Heart left ventricle (tissue), 16 donors: ENCODE measurements at regions not wholly inside any gene's neighbourhood (a gene's known extent, or its start where the extent isn't known, plus 50 kb on each side); places are given as distances from the start of the nearest gene placed in this dataset.
A peak's percentile ranks its signal among the peaks of the same experiment; 100 is the strongest.

Experiments
- ATAC-seq, 4 donors: fragments of 200-7000 bp; cut with Tn5 transposase; one replicate each; pipeline ENCODE4 v1.9.1; 2020 to 2022; ENCODE audit warnings: moderate library complexity in 4 of 4, mild to moderate bottlenecking in 3 of 4, moderate number of reproducible peaks in 1 of 4
- DNase-seq, 5 donors: peaks; one replicate each; pipeline ENCODE4 v3.0.0-alpha.2; 2020
- H3K27ac ChIP-seq, 12 donors: fragments of 200-600 bp; sonication (generic) in 4 of 12; one replicate each; pipeline versions ENCODE4 v1.5.0 to v1.8.0; 2016 to 2022; ENCODE audit warnings: mild to moderate bottlenecking in 2 of 12
- H3K27me3 ChIP-seq, 9 donors: fragments of 200-600 bp; sonication (generic) in 2 of 9; one replicate each; pipeline versions ENCODE4 v1.5.1 to v1.8.0; 2016 to 2022; ENCODE audit warnings: mild to moderate bottlenecking in 3 of 9
- H3K36me3 ChIP-seq, 9 donors: fragments of 200-600 bp; sonication (generic) in 2 of 9; one replicate each; pipeline versions ENCODE4 v1.5.0 to v1.8.0; 2018 to 2022; ENCODE audit warnings: mild to moderate bottlenecking in 2 of 9
- H3K4me1 ChIP-seq, 12 donors: fragments of 200-600 bp; sonication (generic) in 4 of 12; one replicate each; pipeline versions ENCODE4 v1.5.0 to v1.8.0; 2016 to 2022; ENCODE audit warnings: mild to moderate bottlenecking in 3 of 12
- H3K4me3 ChIP-seq, 12 donors: fragments of 200-600 bp; sonication (generic) in 4 of 12; one replicate each; pipeline versions ENCODE4 v1.5.0 to v1.8.0; 2017 to 2022; ENCODE audit warnings: mild to moderate bottlenecking in 9 of 12, moderate library complexity in 4 of 12
- H3K9me3 ChIP-seq, 12 donors: fragments of 200-600 bp; sonication (generic) in 4 of 12; one replicate each; pipeline versions ENCODE4 v1.5.0 to v1.8.0; 2016 to 2022; ENCODE audit warnings: mild to moderate bottlenecking in 1 of 12
- CTCF ChIP-seq, 12 donors: fragments of 200-600 bp; sonication (generic) in 4 of 12; IDR thresholded peaks; one replicate each; pipeline versions ENCODE4 v1.5.0 to v1.8.0; 2018 to 2022; ENCODE audit warnings: antibody characterized with exemption in 12 of 12, mild to moderate bottlenecking in 5 of 12
- POLR2A ChIP-seq, 2 donors: fragments of 450-650 bp; IDR thresholded peaks; one replicate each; pipeline ENCODE4 v1.6.1; 2017; ENCODE audit warnings: antibody characterized with exemption in 2 of 2, mild to moderate bottlenecking in 2 of 2, moderate library complexity in 2 of 2
- WGBS, 4 donors: extraction: QIAGEN DNeasy Blood & Tissue Kit in 2 of 4; methylation state at CpG; one replicate each; pipeline versions ENCODE4 v1.1.5 to v1.1.7; 2013 to 2018; 5-methylcytosine and 5-hydroxymethylcytosine counted together
- intact Hi-C, 10 donors: fragments of 100-400 bp; cut with DNase I; formaldehyde crosslinking; loops; one replicate each; pipeline versions ENCODE4 v1.11.1 to v1.14.2; 2022
- donor health status: ischemic (EF 13 %, LVEDD 7.1; RV severe dilation, severe dysfunction).
- donor health status: healthy with polysubstance abuse.
- donor health status: DM: no; HTN: yes; CAD: no.
- donor health status: DM: no; HTN: no; CAD: no.
- donor health status: ischemic (EF 25% LVEDD 6.9; RV normal size, moderate dysfunction).
- donor health status: ischemic (EF 25% LVEDD 5.7; RV mildly dilated, moderate dysfunction).
- donor health status: healthy.
- donor health status: DM: yes; HTN: yes; CAD: no.
- donor health status: ischemic (EF 35%, LVEDD 5.7; RV mildly dilated, moderate dysfunction).
- donor health status: nonischemic (EF 11% LVEDD 7.7; RV severe dilation, severe dysfunction).
- donor health status: DM: yes; HTN: yes; CAD: no.
- donor health status: PGD.
- donor health status: ischemic (EF 29% LVEDD 5.4; RV normal size, mild dysfunction).
- donor health status: nonischemic (EF 23%, LVEDD 6.1; RV moderate dilation, normal function).

- no peak overlapping the region for H3K4me3 ChIP-seq
- ATAC-seq: peak; percentile 89 to 96 (median 96)
- intact Hi-C loops: no loop called here
- DNase-seq: peak in 4 of 5 donors; percentile 26 to 71 (median 58)
- H3K36me3 ChIP-seq: no peaks in the 10 kb centered on the region
- no peaks in the 10 kb centered on the region for H3K27me3 ChIP-seq
- peaks cover 0 to 10% (median 0%) of the 10 kb centered on the region in 12 donors for H3K9me3 ChIP-seq
- peak overlapping the region in 9 of 12 donors; percentile 11 to 83 (median 48) for H3K27ac ChIP-seq
- 62 to 67% (median 64%) methylated on average over 9 of the region's 9 CpGs for WGBS, 4 donors
- peaks cover 0 to 19% (median 0%) of the 10 kb centered on the region in 12 donors for H3K4me1 ChIP-seq
- TF ChIP-seq CTCF (IDR thresholded peaks at IDR 0.05): no peak
- no peak for TF ChIP-seq POLR2A (IDR thresholded peaks at IDR 0.05)
Measured at GRCh38 chr12:93954166-93955112, 193.9 kb upstream of the PLXNC1 start.

- Histone ChIP-seq H3K4me1 (peaks cover 0 to 19% (median 0%) of the 10 kb centered on the region in 12 donors), H3K27me3 (no peaks in the 10 kb centered on the region), H3K36me3 (no peaks in the 10 kb centered on the region), H3K27ac (peak overlapping the region in 2 of 12 donors; percentile 18 to 40), H3K9me3 (peaks cover 0 to 4% (median 0%) of the 10 kb centered on the region in 12 donors), H3K4me3 (no peak overlapping the region)
- no peak for ATAC-seq
- no peak for DNase-seq
- WGBS, 4 donors: 88 to 91% (median 89%) methylated on average over 2 of the region's 2 CpGs
- TF ChIP-seq POLR2A (IDR thresholded peaks at IDR 0.05) (no peak), CTCF (IDR thresholded peaks at IDR 0.05) (no peak)
- intact Hi-C loops: no loop called here
Measured at GRCh38 chr12:93956551-93956950, 191.8 kb upstream of the PLXNC1 start.

GRCh38 chr12:93957168-93957567, 191.2 kb upstream of the PLXNC1 start:
- intact Hi-C loops: no loop called here
- Histone ChIP-seq H3K27me3 (no peaks in the 10 kb centered on the region), H3K27ac (peak overlapping the region in 2 of 12 donors; percentile 18 to 40), H3K4me1 (peaks cover 0 to 19% (median 0%) of the 10 kb centered on the region in 12 donors), H3K36me3 (no peaks in the 10 kb centered on the region), H3K9me3 (peaks cover 0 to 10% (median 0%) of the 10 kb centered on the region in 12 donors), H3K4me3 (no peak overlapping the region)
- TF ChIP-seq POLR2A (IDR thresholded peaks at IDR 0.05): no peak
- ATAC-seq (no peak), DNase-seq (no peak)
- 71 to 94% (median 79%) methylated on average over 1 of the region's 1 CpG for WGBS, 4 donors

GRCh38 chr12:93957870-93958269, 190.5 kb upstream of the PLXNC1 start:
- H3K27me3 ChIP-seq: no peaks in the 10 kb centered on the region
- TF ChIP-seq POLR2A (IDR thresholded peaks at IDR 0.05) (no peak), CTCF (IDR thresholded peaks at IDR 0.05) (no peak)
- H3K4me3 ChIP-seq: no peak overlapping the region
- no peak for DNase-seq
- no peaks in the 10 kb centered on the region for H3K36me3 ChIP-seq
- no peak overlapping the region for H3K27ac ChIP-seq
- intact Hi-C loops: no loop called here
- H3K9me3 ChIP-seq: peaks cover 0 to 16% (median 0%) of the 10 kb centered on the region in 12 donors
- H3K4me1 ChIP-seq: peaks cover 0 to 19% (median 0%) of the 10 kb centered on the region in 12 donors
- ATAC-seq: no peak
